ENCODE measurements at regions not wholly inside any gene's neighbourhood (a gene's known extent, or its start where the extent isn't known, plus 50 kb on each side); places are given as distances from the start of the nearest gene placed in this dataset.

DNA sequence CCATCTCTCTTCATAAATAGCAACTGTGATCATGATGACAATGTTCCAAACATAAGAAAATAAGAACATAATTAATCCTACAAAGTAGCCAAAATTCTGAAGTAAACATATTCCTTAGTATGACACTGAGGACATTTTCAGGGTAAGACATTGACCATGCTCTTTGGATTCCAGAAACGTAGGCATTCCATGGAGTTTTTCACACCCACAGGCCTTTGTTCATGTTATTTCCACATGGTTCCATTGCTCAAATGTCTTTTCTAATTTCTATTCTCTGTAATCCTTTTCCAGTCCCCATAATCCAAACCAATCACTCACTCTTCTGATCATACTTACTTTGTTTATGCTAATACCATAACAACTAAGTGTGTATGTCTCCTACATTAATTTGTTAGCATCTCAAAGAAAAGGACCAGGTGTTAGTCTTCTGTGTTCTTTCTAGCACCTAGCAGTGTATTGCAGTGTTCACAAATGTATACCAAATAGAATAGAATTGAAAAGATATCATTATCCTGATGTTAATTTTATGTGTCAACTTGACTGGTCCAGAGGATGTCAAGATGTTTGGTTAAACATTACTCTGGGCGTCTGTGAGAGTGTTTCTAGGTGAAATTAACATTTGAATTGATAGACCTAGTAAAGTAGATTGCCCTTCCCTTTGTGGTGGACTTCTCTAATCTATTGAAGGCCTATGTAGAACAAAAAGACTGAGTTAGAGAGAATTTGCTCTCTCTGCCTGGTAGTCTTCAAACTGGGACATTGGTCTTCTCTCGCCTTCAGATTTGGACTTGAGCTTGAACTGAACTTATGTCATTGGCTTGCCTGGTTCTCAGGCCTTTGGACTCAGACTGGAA lies 516.6 kb downstream of the PTPRC start:
- TF ChIP-seq ZNF274 (IDR thresholded peaks at IDR 0.05; ENCODE audit: low read depth, low read length): no peak

DNA sequence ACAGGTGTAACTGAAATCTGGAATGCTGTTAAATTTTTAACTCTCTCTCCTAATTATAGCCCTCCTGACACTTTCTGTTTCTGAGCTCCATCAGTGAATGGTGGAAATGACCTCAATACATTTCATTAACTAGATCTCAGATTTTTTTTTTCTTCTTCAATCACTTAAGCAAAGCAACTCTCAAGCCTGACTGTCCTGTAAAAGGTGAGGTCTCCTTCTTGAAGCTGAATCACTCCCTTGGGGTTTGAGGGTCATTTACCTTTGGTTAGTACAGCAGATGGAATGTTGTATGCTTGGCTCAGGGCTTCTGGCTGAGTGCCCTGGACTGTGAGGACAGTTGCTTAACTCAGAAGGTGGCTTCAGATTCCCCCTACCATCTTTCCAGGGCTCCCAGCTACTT lies 518.7 kb downstream of the PTPRC start:
- no peak for TF ChIP-seq ZNF274 (IDR thresholded peaks at IDR 0.05; ENCODE audit: low read depth, low read length)
- H3K4me3 ChIP-seq (ENCODE audit: low read length): no peak overlapping the region

More for the DNA sequence above, 516.6 kb downstream of the PTPRC start:
- no peak overlapping the region for H3K4me3 ChIP-seq (ENCODE audit: low read length)

DNA sequence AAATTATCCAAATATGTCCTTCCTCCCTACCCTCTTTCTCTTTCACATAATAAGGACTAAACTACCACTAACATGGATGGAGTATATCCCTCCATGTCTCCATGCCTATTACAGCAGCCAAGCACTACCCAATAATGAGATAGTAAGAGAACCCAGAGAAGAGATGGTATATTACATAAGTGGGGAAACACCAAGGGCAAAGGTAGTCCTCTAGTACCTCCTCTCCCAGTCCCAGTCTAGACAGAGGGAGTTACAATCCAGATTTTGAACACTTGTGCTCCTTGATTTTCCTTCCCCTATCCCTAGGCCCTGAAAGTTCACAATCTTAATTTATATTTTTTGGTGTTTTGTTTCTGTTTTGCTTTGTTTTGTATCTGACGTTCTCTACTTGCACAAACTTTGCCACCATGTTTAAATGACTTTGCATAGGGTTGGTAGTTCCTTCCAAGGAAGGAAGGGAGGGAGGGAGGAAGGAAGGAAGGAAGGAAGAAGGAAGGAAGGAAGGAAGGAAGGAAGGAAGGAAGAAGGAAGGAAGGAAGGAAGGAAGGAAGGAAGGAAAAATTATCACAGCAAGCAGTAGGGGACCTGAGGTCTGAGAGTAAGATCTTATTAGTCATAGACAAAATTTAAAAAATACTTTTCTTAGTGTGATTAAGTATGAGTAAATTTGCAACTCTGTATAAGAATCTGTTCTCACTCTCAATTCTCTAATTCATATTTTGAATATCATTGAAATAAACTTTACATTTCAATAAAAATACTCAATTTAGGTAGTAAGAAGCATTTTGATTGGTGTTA lies 521.9 kb downstream of the PTPRC start:
- no peak for TF ChIP-seq ZNF274 (IDR thresholded peaks at IDR 0.05; ENCODE audit: low read depth, low read length)
- H3K4me3 ChIP-seq (ENCODE audit: low read length): no peak overlapping the region

DNA sequence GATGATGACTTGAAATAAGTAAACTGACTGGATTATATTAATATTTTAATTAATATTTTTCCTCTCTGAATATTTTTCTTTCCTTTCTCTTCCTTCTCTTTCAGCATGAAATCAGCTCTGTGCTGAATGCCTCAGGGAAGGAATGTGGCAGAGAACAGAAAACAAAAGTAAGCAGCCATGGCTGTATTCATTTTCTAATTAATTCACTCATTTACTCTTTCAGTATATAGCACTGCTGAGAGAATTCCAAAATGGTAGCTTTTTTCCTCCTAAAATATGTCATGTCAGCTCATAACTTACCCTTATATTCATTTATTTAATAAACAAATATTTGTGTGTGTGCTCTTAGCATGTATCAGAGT lies 522.5 kb downstream of the PTPRC start:
- no peak overlapping the region for H3K4me3 ChIP-seq (ENCODE audit: low read length)
- TF ChIP-seq ZNF274 (IDR thresholded peaks at IDR 0.05; ENCODE audit: low read depth, low read length): no peak

DNA sequence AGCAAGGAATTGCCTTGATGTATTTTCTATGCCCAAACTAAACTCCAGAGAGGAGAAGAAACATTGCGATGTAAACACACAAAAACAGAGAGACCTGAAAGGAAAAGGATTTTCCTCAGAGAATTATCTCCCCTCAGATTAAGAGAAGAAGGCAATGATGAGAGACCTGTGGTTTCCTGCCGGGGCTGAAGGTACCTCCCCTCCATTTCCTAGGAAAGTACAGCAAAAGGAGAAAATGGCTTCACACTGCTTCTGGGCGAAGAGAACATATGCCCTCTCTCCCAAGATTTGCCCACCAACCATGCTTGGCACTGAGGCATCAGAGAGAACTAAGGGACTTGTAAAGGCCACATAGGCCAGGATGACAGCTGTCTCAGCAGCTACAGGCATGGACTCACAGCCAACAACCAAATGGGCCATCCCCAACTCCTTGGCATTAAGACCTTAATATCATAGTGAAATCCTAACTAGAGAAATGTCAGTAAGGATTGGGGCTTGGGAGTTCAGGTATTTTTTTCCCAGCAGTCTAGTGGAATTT lies 523.0 kb downstream of the PTPRC start:
- H3K4me3 ChIP-seq (ENCODE audit: low read length): no peak overlapping the region
- no peak for TF ChIP-seq ZNF274 (IDR thresholded peaks at IDR 0.05; ENCODE audit: low read depth, low read length)

DNA sequence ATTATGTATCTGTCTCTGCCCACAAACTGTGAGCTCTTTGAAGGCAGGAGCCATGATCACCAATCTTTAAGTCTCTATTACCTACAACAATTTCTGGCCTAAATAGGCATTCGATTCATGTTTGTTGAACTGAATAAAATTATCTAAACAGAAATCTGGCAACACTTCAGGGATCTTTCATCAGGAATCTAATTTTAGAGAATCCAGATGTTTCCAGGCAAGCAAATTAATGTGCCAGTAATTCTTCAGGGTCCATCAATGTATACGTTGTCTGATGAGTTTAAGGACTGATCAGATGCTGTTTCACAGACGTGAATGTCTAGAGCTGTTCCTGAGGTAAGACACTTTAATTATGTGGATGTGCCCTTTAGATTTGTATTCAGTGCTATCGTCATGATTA lies 524.4 kb downstream of the PTPRC start:
- H3K4me3 ChIP-seq (ENCODE audit: low read length): no peak overlapping the region
- no peak for TF ChIP-seq ZNF274 (IDR thresholded peaks at IDR 0.05; ENCODE audit: low read depth, low read length)

DNA sequence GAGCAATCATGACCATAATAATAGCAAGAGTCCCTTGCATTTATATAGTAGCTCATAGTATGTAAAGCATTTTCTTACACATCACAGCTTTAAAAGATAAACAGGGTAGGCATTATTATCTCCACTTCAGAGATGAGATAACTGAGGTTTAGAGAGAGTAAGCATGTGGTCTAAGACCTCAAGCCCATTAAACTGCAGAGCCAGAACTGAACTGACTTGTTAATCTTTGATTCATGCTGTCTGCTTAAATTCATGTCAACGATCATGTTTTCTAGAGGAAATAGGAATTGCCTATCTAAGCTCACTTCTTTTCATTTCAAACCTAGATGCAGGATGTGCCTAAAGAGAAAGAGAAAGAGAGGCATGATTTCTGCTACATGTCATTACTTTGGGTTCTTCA lies 524.8 kb downstream of the PTPRC start:
- no peak for TF ChIP-seq ZNF274 (IDR thresholded peaks at IDR 0.05; ENCODE audit: low read depth, low read length)
- no peak overlapping the region for H3K4me3 ChIP-seq (ENCODE audit: low read length)

DNA sequence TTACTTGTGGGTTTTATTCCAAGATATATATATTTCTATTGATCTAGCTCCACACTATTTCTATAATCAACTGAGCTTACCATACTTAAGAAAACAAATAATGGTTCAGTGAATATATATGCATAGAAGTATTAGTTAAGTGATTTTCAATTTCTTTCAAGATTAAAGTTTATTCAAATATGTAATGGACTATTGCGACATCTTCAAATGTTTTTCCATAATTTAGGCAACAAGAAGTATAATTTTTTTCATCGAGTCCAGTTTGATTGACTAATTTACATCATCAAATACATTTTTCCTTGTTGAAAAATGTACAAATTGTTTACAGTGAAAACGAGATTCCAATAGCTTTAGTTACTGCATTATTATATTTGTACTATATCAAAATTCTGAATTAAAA lies 528.6 kb downstream of the PTPRC start:
- H3K4me3 ChIP-seq (ENCODE audit: low read length): no peak overlapping the region
- TF ChIP-seq ZNF274 (IDR thresholded peaks at IDR 0.05; ENCODE audit: low read depth, low read length): no peak

DNA sequence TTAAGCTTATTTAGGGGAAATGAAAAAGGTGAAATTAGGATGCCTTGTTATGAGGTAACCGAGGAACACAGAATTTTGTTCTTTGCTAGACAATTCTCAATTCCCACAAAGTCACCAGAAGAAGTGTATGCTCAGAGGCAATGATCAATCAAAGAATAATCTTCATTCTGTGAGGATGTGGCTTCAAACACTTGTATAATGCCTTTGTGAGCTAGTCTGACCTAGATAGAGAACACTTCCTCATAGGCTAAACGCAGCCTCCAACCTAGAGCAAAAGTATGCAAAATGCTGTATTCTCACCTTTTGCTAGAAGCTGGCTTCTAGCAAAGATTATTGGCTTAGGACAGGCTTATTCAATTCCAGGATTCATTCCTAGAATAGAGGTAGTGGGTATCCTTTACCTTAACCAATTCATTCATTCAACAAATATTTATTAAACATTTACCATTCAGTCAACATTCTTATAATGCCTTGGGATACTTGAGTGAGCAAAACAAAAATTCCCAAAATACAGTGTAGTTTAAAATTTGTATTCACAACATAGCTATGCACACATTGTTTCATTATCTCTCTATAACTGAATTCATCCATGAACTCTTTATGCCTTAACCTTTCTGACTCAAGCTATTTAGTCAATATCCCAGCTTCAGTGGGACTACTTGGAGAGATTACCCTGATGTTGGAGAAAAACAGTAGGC lies 530.2 kb downstream of the PTPRC start:
- TF ChIP-seq ZNF274 (IDR thresholded peaks at IDR 0.05; ENCODE audit: low read depth, low read length): no peak
- no peak overlapping the region for H3K4me3 ChIP-seq (ENCODE audit: low read length)

DNA sequence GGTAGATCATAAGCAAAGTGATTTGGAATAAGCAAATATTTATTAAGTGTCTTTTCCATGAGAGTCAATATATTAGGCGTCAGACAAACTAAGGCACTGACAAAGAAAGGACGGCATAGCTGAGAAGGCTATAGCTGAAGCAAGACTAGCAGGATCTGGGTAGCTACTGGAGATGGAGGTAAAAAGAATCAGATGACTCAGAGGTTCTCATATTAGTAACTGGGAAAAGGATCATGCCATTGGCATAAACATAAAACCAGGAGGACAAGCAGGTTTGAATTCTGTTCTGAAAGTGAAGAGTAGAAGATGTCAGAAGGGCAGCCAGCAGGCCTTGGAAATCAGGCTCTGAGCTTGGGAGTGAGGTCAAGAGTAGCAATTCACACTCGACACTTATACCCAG lies 531.9 kb downstream of the PTPRC start:
- H3K4me3 ChIP-seq (ENCODE audit: low read length): no peak overlapping the region
- no peak for TF ChIP-seq ZNF274 (IDR thresholded peaks at IDR 0.05; ENCODE audit: low read depth, low read length)

DNA sequence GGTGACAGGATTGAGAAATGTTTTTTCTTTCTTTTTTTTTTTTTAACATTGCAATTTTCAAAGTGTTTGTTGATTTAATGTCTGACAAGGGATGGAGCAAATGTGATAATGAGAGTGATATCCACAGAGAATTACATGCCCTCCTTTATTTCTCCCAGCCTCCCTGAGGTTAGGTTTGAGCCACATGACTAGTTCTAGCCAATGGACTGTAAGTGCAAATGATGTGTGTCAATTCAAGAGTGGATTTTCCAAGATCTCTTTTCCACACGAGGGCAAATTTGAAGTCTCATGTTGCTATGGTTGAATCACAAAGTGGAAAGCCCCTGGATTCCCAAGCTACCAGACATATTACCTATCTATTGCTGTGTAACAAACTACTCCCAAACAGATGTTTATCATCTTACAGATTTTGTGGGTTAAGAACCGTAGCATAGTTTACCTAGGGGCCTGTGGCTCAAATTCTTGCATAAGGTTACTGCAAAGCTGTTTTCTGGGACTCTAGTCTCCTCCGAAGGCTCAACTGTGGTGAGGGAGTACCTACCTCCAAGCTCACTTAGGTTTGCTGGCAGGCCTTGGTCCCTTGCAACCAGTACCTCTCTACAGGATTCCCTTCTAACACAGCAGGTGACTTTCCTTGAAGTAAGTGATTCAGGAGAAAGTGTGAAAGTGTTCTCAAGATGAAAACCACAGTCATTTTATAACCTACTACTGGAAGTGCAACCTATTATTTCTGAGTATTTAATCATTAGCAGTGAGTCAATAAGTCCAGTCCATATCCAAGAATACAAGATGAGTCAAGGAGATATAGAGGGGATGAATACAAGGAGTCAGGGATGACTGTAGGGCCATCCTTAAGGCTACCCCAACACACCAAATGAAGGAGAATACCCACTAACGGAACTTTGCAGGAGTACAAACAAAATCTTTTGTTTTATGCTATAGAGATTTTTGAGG lies 533.6 kb downstream of the PTPRC start:
- no peak overlapping the region for H3K4me3 ChIP-seq (ENCODE audit: low read length)
- no peak for TF ChIP-seq ZNF274 (IDR thresholded peaks at IDR 0.05; ENCODE audit: low read depth, low read length)

DNA sequence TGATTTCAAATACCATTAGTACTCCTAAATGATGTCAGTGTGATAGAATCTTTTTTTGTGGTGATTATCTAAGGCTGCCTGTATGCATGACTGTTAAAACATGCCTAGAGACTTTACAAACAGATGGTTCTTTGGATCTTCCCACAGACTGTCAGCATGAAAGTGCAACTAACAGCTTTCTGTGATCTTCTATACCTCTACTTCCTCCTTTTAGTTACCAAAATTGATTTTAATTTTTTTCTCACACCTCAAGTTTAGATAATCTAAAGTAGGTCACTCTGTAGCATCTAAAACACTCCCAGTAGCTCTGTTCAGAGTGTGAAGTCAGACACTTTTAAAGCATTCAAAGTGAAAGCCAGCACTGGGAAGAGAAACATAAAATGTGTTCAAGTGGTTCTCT lies 534.5 kb downstream of the PTPRC start:
- H3K4me3 ChIP-seq (ENCODE audit: low read length): no peak overlapping the region
- no peak for TF ChIP-seq ZNF274 (IDR thresholded peaks at IDR 0.05; ENCODE audit: low read depth, low read length)

DNA sequence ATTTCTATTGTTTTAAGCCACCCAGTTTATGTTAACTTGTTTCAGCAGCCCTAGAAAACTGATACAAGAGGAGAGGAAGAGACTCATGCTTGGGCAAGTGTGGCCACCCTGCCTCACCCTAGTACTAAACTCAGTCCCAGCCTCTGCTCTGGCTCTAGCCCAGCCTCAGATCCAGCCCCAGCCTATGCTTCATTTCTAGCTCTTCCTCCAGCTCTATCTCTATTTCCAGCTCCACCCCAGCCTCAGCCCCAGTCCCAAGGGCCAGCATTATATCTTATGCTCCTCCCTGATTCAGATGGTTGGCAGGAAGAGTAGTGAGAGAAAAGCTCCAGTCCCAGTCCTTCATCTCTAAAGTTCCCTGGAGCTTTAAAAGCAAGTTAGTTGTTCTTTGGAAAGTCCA lies 535.5 kb downstream of the PTPRC start:
- TF ChIP-seq ZNF274 (IDR thresholded peaks at IDR 0.05; ENCODE audit: low read depth, low read length): no peak
- H3K4me3 ChIP-seq (ENCODE audit: low read length): no peak overlapping the region

Data from GM08714 (cell line).